LNCaP clone FGC (cell line): ENCODE measurements at regions not wholly inside any gene's neighbourhood (a gene's known extent, or its start where the extent isn't known, plus 50 kb on each side); places are given as distances from the start of the nearest gene placed in this dataset.

ENCODE experiments used
- DNase-seq: peaks from one replicate; pipeline ENCODE4 v3.0.0-alpha.2; 2011; ENCODE audit warnings: low read depth
- H3K4me3 ChIP-seq: 2 replicates; pipeline ENCODE4 v1.5.1; 2011; ENCODE audit warnings: mild to moderate bottlenecking, low read depth, low read length, control low read depth
- TF ChIP-seq, protein P1 (sequence below): IDR thresholded peaks from 2 replicates; pipeline ENCODE4 v1.5.1; 2012; ENCODE audit warnings: mild to moderate bottlenecking; ENCODE audit not compliant: control insufficient read depth, insufficient read depth; ENCODE audit errors: extremely low read depth

DNA sequence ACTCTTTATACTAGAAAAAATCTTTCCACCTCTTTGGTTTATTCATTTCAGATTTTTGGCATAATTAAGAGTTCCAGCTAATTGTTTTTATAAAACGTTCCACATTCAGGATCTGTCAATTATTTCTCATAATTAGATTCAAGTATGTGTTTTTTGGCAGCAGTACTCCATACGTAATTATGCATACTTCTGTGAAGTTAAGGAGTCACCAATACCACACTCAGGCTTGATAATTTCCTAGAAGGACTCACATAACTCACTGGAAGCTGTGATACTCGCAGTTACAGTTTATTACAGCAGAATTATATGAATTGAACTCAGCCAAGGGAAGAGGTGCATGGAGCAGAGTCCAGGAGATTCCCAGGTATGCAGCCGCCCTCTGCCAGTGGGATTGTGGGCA lies 290.5 kb upstream of the AKR1E2 start:
- TF ChIP-seq, protein P1, sequence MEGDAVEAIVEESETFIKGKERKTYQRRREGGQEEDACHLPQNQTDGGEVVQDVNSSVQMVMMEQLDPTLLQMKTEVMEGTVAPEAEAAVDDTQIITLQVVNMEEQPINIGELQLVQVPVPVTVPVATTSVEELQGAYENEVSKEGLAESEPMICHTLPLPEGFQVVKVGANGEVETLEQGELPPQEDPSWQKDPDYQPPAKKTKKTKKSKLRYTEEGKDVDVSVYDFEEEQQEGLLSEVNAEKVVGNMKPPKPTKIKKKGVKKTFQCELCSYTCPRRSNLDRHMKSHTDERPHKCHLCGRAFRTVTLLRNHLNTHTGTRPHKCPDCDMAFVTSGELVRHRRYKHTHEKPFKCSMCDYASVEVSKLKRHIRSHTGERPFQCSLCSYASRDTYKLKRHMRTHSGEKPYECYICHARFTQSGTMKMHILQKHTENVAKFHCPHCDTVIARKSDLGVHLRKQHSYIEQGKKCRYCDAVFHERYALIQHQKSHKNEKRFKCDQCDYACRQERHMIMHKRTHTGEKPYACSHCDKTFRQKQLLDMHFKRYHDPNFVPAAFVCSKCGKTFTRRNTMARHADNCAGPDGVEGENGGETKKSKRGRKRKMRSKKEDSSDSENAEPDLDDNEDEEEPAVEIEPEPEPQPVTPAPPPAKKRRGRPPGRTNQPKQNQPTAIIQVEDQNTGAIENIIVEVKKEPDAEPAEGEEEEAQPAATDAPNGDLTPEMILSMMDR, result no peak
- no peak overlapping the region for H3K4me3 ChIP-seq
- no peak for DNase-seq

DNA sequence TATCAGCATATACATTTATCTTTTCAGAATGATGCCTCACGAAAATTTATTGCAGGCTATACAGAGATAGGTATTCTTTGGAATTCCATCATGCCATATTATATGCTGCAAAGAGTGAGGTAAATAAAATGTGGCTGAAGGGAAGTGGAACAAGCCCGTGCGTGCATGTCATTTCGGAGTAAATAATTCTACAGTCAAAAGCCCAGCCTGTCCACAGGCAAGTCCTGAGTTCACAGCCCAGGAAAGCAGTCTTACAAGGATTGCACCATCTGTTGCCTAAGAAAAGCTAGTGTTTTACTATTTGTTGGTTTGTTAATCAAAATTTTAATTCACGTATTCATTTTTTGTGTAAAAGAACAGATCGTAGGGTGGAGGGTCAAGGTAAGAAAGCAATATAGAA lies 292.4 kb upstream of the AKR1E2 start:
- no peak for DNase-seq
- H3K4me3 ChIP-seq, result no peak overlapping the region
- TF ChIP-seq, protein P1, result no peak

DNA sequence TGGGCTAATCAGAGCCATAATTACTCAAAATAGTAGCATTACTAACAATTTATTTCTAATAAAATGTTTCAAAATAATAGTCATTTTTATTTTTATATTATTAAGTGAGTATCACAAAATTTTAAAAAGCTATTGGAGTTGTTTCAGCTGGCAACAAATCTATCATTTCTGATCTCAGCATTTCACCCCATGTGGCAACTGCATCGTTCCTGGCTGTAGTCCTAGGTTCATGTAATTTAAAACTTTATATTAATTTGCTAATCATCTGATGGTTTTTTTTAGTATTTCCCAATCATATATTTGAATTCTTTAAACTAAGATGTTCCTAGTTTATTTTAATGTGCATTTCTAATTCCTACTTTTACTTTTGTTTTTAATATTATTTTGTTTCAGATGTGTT lies 293.0 kb upstream of the AKR1E2 start:
- no peak overlapping the region for H3K4me3 ChIP-seq
- TF ChIP-seq, protein P1, result no peak
- DNase-seq, result no peak

DNA sequence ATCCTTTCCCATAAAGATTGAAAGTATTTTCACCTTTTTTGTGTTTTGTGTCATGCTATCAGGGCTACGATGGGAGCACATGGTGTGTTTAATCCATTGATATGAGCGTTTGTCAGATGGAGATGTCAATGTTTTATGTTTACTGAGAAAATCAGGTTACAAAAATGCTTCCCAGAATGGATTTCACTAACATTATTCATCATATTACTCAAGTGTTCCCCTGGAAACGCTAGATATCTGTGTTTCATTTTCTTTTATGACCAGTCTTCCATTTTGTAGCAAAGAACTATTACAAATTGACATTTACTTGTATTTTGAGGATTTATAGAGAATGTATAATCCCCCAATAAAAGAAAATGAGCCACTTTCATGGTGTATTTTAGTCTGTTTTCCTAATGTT lies 293.5 kb upstream of the AKR1E2 start:
- DNase-seq, result no peak
- H3K4me3 ChIP-seq, result no peak overlapping the region
- TF ChIP-seq, protein P1, result no peak

DNA sequence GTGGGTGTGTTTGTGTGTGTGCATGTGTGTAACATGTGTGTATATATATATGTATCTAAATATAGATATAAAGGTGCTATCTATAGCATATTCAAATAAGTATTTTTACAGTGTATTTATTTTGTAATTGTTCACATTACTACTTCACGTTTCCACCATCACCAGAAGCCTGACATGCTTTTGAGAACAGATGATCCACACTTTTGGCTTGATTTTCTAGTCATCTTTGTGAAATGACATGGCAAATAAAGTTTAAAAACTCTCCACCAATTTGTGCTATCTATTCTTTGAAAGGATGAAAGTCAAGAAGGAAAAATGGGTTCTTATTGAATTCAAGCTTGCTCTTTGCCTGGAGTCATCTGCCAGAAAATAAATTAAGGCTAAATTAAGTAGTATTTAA lies 294.0 kb upstream of the AKR1E2 start:
- DNase-seq, result no peak
- no peak overlapping the region for H3K4me3 ChIP-seq
- TF ChIP-seq, protein P1, result no peak

DNA sequence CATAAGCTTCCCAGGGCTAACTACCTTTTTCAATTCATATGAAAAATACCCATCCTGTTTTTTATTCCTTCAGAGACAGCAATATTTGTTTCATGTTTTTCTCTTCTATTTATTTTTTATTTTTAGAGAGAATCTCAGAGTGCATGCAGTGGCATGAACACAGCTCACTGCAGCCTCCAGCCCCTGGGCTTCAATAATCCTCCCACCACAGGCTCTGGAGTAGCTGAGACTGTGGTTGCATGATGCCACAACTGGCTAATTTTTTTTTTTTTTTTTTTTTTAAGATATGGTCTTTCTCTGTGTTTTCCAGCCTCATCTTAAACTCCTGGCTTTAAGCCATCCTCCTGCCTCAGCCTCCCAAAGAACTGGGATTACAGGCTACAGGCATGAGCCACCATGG lies 296.7 kb upstream of the AKR1E2 start:
- H3K4me3 ChIP-seq, result no peak overlapping the region
- no peak for DNase-seq
- TF ChIP-seq, protein P1, result no peak

DNA sequence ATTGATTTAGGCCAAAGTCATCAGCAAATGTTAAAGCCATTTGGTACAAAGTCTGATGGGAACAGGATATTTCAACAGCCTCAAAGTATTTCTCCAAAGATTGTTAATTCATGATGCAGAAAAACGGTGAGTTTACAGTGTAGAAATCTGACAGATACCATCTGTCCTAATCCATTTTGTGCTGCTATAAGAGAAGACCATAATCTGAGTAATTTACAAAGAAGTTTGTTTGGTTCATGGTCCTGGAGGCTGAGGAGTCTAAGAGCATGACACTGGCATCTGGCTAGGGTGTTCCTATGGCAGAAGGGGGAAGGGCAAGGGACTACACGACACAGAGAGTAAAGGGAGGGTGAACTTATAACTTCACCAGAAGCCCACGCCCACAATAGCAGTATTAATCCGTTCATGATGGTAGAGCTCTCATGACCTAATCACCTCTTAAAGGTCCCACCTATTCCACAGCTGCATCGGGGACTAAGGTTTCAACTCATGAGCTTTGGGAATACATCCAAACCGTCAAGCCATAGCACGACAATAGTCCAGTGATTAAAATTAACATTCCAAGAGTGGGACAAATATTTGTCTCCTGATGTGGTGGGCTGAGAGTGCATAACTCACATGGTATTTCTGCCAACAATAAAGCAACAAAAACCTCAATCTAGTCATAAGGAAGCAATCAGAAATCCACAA lies 298.6 kb upstream of the AKR1E2 start:
- TF ChIP-seq, protein P1, result no peak
- H3K4me3 ChIP-seq, result no peak overlapping the region
- no peak for DNase-seq
